ENCODE measurements at regions not wholly inside any gene's neighbourhood (a gene's known extent, or its start where the extent isn't known, plus 50 kb on each side); places are given as distances from the start of the nearest gene placed in this dataset.

GRCh38 chr3:59308684-59309083 is 258.9 kb upstream of the CFAP20DC start:
- no peaks in the 10 kb centered on the region for H3K9me3 ChIP-seq (ENCODE audit: low read depth)
- H3K4me2 ChIP-seq: no peak overlapping the region
- no peaks in the 10 kb centered on the region for H4K20me1 ChIP-seq (ENCODE audit: insufficient read depth, poor library complexity, severe bottlenecking)
- no peaks in the 10 kb centered on the region for H3K27me3 ChIP-seq
- 75% methylated on average over 4 of the region's 4 CpGs for WGBS (ENCODE audit: low lambda C conversion rate, missing lambda C conversion rate)
- DNase-seq (ENCODE audit: low spot score): no peak
- H2AFZ ChIP-seq: no peak overlapping the region
- no peak overlapping the region for H3K27ac ChIP-seq
- TF ChIP-seq EZH2phosphoT487 (IDR thresholded peaks at IDR 0.05; ENCODE audit: low read depth, severe bottlenecking, unreplicated experiment): no peak
- TF ChIP-seq EZH2 (IDR thresholded peaks at IDR 0.05; ENCODE audit: borderline replicate concordance): no peak
- H3K9me2 ChIP-seq (replicated peaks; ENCODE audit: insufficient read depth): no peaks in the 10 kb centered on the region
- no peaks in the 10 kb centered on the region for H3K36me3 ChIP-seq (replicated peaks; ENCODE audit: insufficient read depth, low read depth)
- H3K4me1 ChIP-seq (ENCODE audit: insufficient read depth): no peaks in the 10 kb centered on the region
- no peak overlapping the region for H3K4me3 ChIP-seq
- no peaks in the 10 kb centered on the region for H3K79me2 ChIP-seq

DNA sequence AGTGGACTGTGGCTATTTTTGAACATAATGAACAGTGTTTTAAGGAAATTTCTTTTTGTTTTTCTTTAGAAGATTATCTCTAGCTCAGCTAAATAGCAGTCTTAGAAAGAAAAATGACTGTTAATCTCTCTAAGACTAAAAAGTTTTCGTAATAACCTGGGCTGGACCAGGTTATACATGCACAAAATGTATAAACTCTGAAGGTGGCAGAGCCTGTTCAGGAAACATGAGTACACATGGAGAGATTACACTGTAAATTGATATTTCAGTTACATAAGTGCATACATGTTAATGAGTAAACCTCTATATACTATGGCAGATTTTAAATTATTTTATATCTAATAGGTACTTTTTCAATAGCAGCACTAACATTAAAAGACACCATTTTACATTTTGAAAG is 258.2 kb upstream of the CFAP20DC start:
- H3K4me3 ChIP-seq: no peak overlapping the region
- no peaks in the 10 kb centered on the region for H3K27me3 ChIP-seq
- DNase-seq (ENCODE audit: low spot score): no peak
- no peaks in the 10 kb centered on the region for H3K36me3 ChIP-seq (replicated peaks; ENCODE audit: insufficient read depth, low read depth)
- no peaks in the 10 kb centered on the region for H3K9me3 ChIP-seq (ENCODE audit: low read depth)
- no peak overlapping the region for H3K4me2 ChIP-seq
- 71% methylated on average over 1 of the region's 1 CpG for WGBS (ENCODE audit: low lambda C conversion rate, missing lambda C conversion rate)
- H4K20me1 ChIP-seq (ENCODE audit: insufficient read depth, poor library complexity, severe bottlenecking): no peaks in the 10 kb centered on the region
- H3K9me2 ChIP-seq (replicated peaks; ENCODE audit: insufficient read depth): no peaks in the 10 kb centered on the region
- TF ChIP-seq, protein P1, sequence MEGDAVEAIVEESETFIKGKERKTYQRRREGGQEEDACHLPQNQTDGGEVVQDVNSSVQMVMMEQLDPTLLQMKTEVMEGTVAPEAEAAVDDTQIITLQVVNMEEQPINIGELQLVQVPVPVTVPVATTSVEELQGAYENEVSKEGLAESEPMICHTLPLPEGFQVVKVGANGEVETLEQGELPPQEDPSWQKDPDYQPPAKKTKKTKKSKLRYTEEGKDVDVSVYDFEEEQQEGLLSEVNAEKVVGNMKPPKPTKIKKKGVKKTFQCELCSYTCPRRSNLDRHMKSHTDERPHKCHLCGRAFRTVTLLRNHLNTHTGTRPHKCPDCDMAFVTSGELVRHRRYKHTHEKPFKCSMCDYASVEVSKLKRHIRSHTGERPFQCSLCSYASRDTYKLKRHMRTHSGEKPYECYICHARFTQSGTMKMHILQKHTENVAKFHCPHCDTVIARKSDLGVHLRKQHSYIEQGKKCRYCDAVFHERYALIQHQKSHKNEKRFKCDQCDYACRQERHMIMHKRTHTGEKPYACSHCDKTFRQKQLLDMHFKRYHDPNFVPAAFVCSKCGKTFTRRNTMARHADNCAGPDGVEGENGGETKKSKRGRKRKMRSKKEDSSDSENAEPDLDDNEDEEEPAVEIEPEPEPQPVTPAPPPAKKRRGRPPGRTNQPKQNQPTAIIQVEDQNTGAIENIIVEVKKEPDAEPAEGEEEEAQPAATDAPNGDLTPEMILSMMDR (IDR thresholded peaks at IDR 0.05; ENCODE audit: poor library complexity): no peak
- no peak for TF ChIP-seq EZH2phosphoT487 (IDR thresholded peaks at IDR 0.05; ENCODE audit: low read depth, severe bottlenecking, unreplicated experiment)
- no peak for TF ChIP-seq EZH2 (IDR thresholded peaks at IDR 0.05; ENCODE audit: borderline replicate concordance)
- H3K79me2 ChIP-seq: no peaks in the 10 kb centered on the region
- H3K4me1 ChIP-seq (ENCODE audit: insufficient read depth): no peaks in the 10 kb centered on the region
- no peak overlapping the region for H3K27ac ChIP-seq
- H2AFZ ChIP-seq: no peak overlapping the region

DNA sequence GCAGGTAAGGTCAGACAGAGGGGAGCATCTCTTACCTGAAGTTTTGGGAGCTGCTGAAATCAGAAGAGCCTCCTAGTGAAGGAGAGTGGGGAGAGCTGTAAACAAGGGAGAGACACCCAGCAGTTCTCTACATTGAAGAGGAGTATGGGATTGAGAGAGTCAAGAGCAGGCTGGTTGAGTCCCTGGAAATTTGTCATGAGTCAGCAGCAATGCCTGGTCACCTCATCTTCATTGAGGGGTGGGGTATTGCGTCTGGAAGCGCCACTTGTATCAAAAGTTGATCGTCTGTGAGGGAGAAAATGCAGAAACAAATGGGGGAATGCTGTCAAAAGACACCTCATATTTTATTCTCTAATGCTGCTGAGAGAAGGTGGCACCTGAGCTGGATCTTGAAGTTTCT is 256.6 kb upstream of the CFAP20DC start:
- H3K27ac ChIP-seq: no peak overlapping the region
- H3K27me3 ChIP-seq: no peaks in the 10 kb centered on the region
- no peaks in the 10 kb centered on the region for H4K20me1 ChIP-seq (ENCODE audit: insufficient read depth, poor library complexity, severe bottlenecking)
- no peak overlapping the region for H3K4me3 ChIP-seq
- no peaks in the 10 kb centered on the region for H3K4me1 ChIP-seq (ENCODE audit: insufficient read depth)
- TF ChIP-seq, protein P1 (IDR thresholded peaks at IDR 0.05; ENCODE audit: poor library complexity): no peak
- TF ChIP-seq EZH2phosphoT487 (IDR thresholded peaks at IDR 0.05; ENCODE audit: low read depth, severe bottlenecking, unreplicated experiment) (no peak), EZH2 (IDR thresholded peaks at IDR 0.05; ENCODE audit: borderline replicate concordance) (no peak)
- H3K4me2 ChIP-seq: no peak overlapping the region
- H3K36me3 ChIP-seq (replicated peaks; ENCODE audit: insufficient read depth, low read depth): no peaks in the 10 kb centered on the region
- H3K9me2 ChIP-seq (replicated peaks; ENCODE audit: insufficient read depth): no peaks in the 10 kb centered on the region
- H2AFZ ChIP-seq: no peak overlapping the region
- 93% methylated on average over 3 of the region's 3 CpGs for WGBS (ENCODE audit: low lambda C conversion rate, missing lambda C conversion rate)
- DNase-seq (ENCODE audit: low spot score): no peak
- H3K9me3 ChIP-seq (ENCODE audit: low read depth): no peaks in the 10 kb centered on the region
- no peaks in the 10 kb centered on the region for H3K79me2 ChIP-seq

GRCh38 chr3:59304296-59304695 is 254.5 kb upstream of the CFAP20DC start:
- no peak overlapping the region for H3K4me3 ChIP-seq
- no peaks in the 10 kb centered on the region for H3K4me1 ChIP-seq (ENCODE audit: insufficient read depth)
- no peak overlapping the region for H3K27ac ChIP-seq
- H3K27me3 ChIP-seq: no peaks in the 10 kb centered on the region
- H3K4me2 ChIP-seq: no peak overlapping the region
- no peak for DNase-seq (ENCODE audit: low spot score)
- H2AFZ ChIP-seq: no peak overlapping the region
- no peaks in the 10 kb centered on the region for H4K20me1 ChIP-seq (ENCODE audit: insufficient read depth, poor library complexity, severe bottlenecking)
- no peaks in the 10 kb centered on the region for H3K9me3 ChIP-seq (ENCODE audit: low read depth)
- no peaks in the 10 kb centered on the region for H3K36me3 ChIP-seq (replicated peaks; ENCODE audit: insufficient read depth, low read depth)
- no peaks in the 10 kb centered on the region for H3K79me2 ChIP-seq
- 74% methylated on average over 3 of the region's 3 CpGs for WGBS (ENCODE audit: low lambda C conversion rate, missing lambda C conversion rate)
- no peaks in the 10 kb centered on the region for H3K9me2 ChIP-seq (replicated peaks; ENCODE audit: insufficient read depth)
- TF ChIP-seq, protein P1 (IDR thresholded peaks at IDR 0.05; ENCODE audit: poor library complexity): no peak
- TF ChIP-seq EZH2phosphoT487 (IDR thresholded peaks at IDR 0.05; ENCODE audit: low read depth, severe bottlenecking, unreplicated experiment): no peak
- TF ChIP-seq EZH2 (IDR thresholded peaks at IDR 0.05; ENCODE audit: borderline replicate concordance): no peak

Data from hepatocyte (in vitro differentiated cells).